Stimulated activated CD8-positive, alpha-beta memory T cell treated with anti-CD3 and anti-CD28 coated beads, Interleukin-15, amount 100 ng/mL, for 4 hours (primary cell): ENCODE measurements at regions not wholly inside any gene's neighbourhood (a gene's known extent, or its start where the extent isn't known, plus 50 kb on each side); places are given as distances from the start of the nearest gene placed in this dataset.
"Not testable (repeated sequence)": the region's sequence is repeated elsewhere in the genome, so short reads cannot be mapped to it uniquely, and the experiment has no call there.

ENCODE experiments used
- DNase-seq, 2 donors: peaks; one replicate each; pipeline ENCODE4 v3.0.0-alpha.2; 2020; ENCODE audit warnings: low read depth in 2 of 2

GRCh38 chr3:98644168-98644567 lies 50.8 kb upstream of the CPOX start:
- no peak for DNase-seq

GRCh38 chr3:98645039-98645438 lies 51.6 kb upstream of the CPOX start:
- DNase-seq: no peak

GRCh38 chr3:98646680-98647079 lies 53.3 kb upstream of the CPOX start:
- DNase-seq: no peak

- no peak for DNase-seq
Measured at GRCh38 chr3:98647197-98647596, 53.8 kb upstream of the CPOX start.

GRCh38 chr3:98650971-98651779 lies 57.8 kb upstream of the CPOX start:
- no peak for DNase-seq

GRCh38 chr3:98651780-98652077 lies 58.3 kb upstream of the CPOX start:
- no peak for DNase-seq

GRCh38 chr3:98655666-98656065 lies 62.3 kb upstream of the CPOX start:
- DNase-seq: no peak

- peak in 1 of 2 donors; percentile 1 for DNase-seq
Measured at GRCh38 chr3:98657457-98657856, 64.0 kb upstream of the CPOX start.

- DNase-seq: no peak
Measured at GRCh38 chr3:98662699-98663098, 69.3 kb upstream of the CPOX start.

- DNase-seq: no peak
Measured at GRCh38 chr3:98670020-98670419, 76.6 kb upstream of the CPOX start.

- no peak for DNase-seq
Measured at GRCh38 chr3:98679986-98680385, 83.2 kb upstream of the ST3GAL6 start.

- no peak for DNase-seq
Measured at GRCh38 chr3:98680723-98681122, 82.4 kb upstream of the ST3GAL6 start.

GRCh38 chr3:98681486-98681885 lies 81.7 kb upstream of the ST3GAL6 start:
- no peak for DNase-seq

- DNase-seq: not testable (repeated sequence)
Measured at GRCh38 chr3:98682391-98682790, 80.7 kb upstream of the ST3GAL6 start.

GRCh38 chr3:98688363-98688762 lies 74.8 kb upstream of the ST3GAL6 start:
- no peak for DNase-seq

- DNase-seq: no peak
Measured at GRCh38 chr3:98690876-98691275, 72.3 kb upstream of the ST3GAL6 start.

GRCh38 chr3:98691897-98692296 lies 71.2 kb upstream of the ST3GAL6 start:
- no peak for DNase-seq

- DNase-seq: no peak
Measured at GRCh38 chr3:98692787-98693473, 70.2 kb upstream of the ST3GAL6 start.

- DNase-seq: no peak
Measured at GRCh38 chr3:98695796-98696195, 67.3 kb upstream of the ST3GAL6 start.

- DNase-seq: not testable (repeated sequence)
Measured at GRCh38 chr3:98696296-98696695, 66.8 kb upstream of the ST3GAL6 start.

- no peak for DNase-seq
Measured at GRCh38 chr3:98697225-98697624, 65.9 kb upstream of the ST3GAL6 start.

- no peak for DNase-seq
Measured at GRCh38 chr3:98699132-98699531, 64.0 kb upstream of the ST3GAL6 start.

- no peak for DNase-seq
Measured at GRCh38 chr3:98701071-98701675, 62.0 kb upstream of the ST3GAL6 start.
